A172 (cell line): ENCODE measurements at regions not wholly inside any gene's neighbourhood (a gene's known extent, or its start where the extent isn't known, plus 50 kb on each side); places are given as distances from the start of the nearest gene placed in this dataset.

Experiments
- DNase-seq: peaks from one replicate; pipeline ENCODE4 v3.0.0-alpha.2; 2015; ENCODE audit warnings: low spot score

GRCh38 chr6:114437235-114437634, 94.4 kb upstream of the HS3ST5 start:
- DNase-seq = no peak

GRCh38 chr6:114436691-114437090, 93.9 kb upstream of the HS3ST5 start:
- DNase-seq = no peak

- no peak for DNase-seq
Measured at GRCh38 chr6:114435985-114436384, 93.2 kb upstream of the HS3ST5 start.

DNA sequence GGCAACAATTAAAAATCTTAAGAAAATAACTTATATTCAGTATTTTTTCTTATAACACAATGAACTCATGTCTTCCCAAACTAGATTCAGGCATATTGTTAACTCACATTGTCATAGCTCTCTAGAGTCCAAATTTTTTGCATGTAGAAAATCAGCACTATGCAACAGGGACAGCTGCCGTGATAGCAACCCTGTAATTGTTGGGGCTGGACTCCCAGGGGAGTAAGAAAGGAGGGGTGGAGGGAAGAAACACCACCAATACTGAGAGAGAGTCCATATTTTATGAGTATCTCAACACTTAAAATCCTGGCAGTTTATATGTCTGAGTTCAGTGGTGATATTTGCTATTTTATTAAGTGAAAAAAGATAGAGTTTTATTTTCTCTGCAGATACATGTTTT, 89.6 kb upstream of the HS3ST5 start:
- DNase-seq = no peak

DNA sequence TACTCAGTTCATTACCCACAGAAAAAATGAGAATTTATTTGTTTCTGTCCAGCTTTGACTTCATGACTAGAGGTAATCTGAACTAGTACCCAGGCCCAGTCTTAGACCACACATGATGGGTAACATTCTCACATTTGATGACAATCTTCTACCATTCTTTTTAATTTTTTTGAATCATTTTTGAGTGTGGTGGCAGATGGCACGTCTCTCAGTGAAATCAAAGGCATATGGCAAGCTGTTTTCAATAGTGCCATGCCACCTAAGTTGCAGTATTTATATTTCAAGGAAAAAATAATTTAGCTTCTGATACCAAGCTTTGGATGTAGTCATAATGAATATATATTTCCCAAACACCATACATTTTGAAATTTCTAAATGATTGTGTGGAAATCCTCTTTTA, 88.8 kb upstream of the HS3ST5 start:
- no peak for DNase-seq

DNA sequence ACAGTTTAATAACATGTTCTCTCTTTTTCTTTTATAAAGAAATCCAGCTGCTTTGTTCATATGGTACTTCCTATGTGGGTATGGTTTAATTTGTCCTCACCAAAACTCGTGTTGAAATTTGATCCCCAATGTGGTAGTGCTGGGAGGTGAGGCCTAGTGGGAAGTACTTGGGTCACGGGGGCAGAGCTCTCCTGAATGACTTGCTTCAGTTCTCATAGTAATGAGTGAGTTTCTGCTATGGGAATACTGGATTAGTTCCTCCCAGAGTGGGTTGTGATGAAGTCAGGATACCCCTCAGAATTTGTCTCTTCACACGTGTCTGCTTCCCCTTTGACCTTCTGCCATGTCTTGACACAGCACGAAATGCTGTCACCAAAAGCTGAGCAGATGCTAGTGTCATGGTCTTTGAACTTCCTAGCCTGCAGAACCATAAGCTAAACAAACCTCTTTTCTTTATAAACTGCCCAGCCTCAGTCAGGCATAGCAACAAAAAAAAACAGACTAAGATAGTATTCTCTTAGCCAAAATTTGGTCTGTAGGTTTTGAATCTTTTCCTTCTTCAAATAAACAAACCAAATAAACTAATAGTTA, 87.8 kb upstream of the HS3ST5 start:
- no peak for DNase-seq

- no peak for DNase-seq
Measured at GRCh38 chr6:114428341-114428740, 85.5 kb upstream of the HS3ST5 start.

GRCh38 chr6:114421199-114421598, 78.4 kb upstream of the HS3ST5 start:
- DNase-seq = no peak

GRCh38 chr6:114419175-114419574, 76.4 kb upstream of the HS3ST5 start:
- DNase-seq = peak; percentile 40

- no peak for DNase-seq
Measured at GRCh38 chr6:114418304-114418972, 75.6 kb upstream of the HS3ST5 start.

GRCh38 chr6:114407426-114408035, 64.7 kb upstream of the HS3ST5 start:
- no peak for DNase-seq

- DNase-seq = no peak
Measured at GRCh38 chr6:114404339-114404955, 61.6 kb upstream of the HS3ST5 start.

DNA sequence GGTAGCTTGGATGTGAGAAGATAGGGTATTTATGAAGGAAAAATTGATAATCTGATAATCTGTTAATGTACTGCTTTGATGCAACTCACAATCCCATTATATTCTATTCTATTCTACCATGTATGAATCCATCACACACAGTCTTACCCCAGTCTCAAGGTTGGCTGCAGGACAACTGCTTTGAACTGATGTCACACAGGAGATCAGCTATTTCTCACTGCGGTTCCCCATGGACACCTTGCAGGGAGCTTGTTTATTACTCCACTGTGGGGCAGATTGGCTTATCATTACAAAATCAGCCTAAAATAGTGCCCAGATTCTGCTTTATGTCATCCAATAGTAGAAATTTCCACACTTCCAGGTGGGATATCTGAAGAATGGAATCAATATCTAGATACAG, 61.0 kb upstream of the HS3ST5 start:
- DNase-seq = no peak

DNA sequence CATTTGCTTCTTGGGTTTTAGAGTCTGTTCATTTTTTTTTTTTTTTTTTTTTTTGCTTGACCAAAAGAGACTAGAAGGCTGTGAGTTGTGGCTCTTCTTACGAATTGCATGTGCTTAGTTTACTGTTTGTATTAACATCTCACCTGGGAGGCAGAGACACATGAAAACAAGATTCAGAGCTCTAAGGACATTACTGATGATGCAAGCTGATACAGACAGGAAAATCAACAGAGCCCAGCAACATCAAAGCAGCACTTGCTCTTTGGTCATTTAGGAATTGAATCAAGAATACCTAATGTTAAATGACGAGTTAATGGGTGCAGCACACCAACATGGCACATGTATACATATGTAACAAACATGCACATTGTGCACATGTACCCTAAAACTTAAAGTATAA, 55.7 kb upstream of the HS3ST5 start:
- DNase-seq = no peak
